B cell (primary cell): ENCODE measurements at regions not wholly inside any gene's neighbourhood (a gene's known extent, or its start where the extent isn't known, plus 50 kb on each side); places are given as distances from the start of the nearest gene placed in this dataset.

Experiments
- ATAC-seq: fragments of 200-7000 bp; cut with Tn5 transposase; one replicate; pipeline ENCODE4 v1.10.0; 2021; ENCODE audit warnings: low read depth, mild to moderate bottlenecking, moderate number of reproducible peaks, moderate library complexity
- CTCF ChIA-PET: fragments of 350-600 bp; sonication (Branson Sonifier 250); formaldehyde crosslinking; loops from one replicate; lab custom pipeline; 2021; ENCODE audit warnings: antibody characterized with exemption, inconsistent platforms; lab: Charles Lee
- POLR2A ChIA-PET: fragments of 350-600 bp; sonication (Branson Sonifier 250); formaldehyde crosslinking; loops from one replicate; lab custom pipeline; 2021; ENCODE audit warnings: antibody characterized with exemption; lab: Charles Lee
- DNase-seq: peaks from one replicate; pipeline ENCODE4 v3.0.0; 2013
- H2AFZ ChIP-seq: 2 replicates; pipeline ENCODE4 v1.6.1; 2012; ENCODE audit warnings: mild to moderate bottlenecking, low read depth, low read length; ENCODE audit not compliant: insufficient read depth, poor library complexity, severe bottlenecking
- H3K27ac ChIP-seq, 2 donors: 1 replicate in 1 of 2; 2 replicates in 1 of 2; pipeline ENCODE4 v1.5.1; 2012 to 2013; ENCODE audit warnings: low read length in 2 of 2, mild to moderate bottlenecking in 2 of 2, moderate library complexity in 1 of 2
- H3K27me3 ChIP-seq, 4 experiments: fragments of 200-600 bp in 1 of 4; sonication (generic) in 1 of 4; replicated peaks in 1 of 4; 1 replicate in 2 of 4; 2 replicates in 2 of 4; pipeline versions ENCODE4 v1.6.1 to v1.7.0; 2013 to 2016; ENCODE audit warnings: low read length in 3 of 4, mild to moderate bottlenecking in 2 of 4, mixed read lengths in 1 of 4, moderate library complexity in 1 of 4; ENCODE audit not compliant: insufficient read depth in 4 of 4, control insufficient read depth in 3 of 4; ENCODE audit errors: control extremely low read depth in 1 of 4
- H3K36me3 ChIP-seq, 2 experiments: replicated peaks in 1 of 2; 1 replicate in 1 of 2; 2 replicates in 1 of 2; pipeline versions ENCODE4 v1.6.1 to v1.7.1; 2013; ENCODE audit warnings: low read length in 1 of 2; ENCODE audit not compliant: insufficient read depth in 2 of 2, control insufficient read depth in 1 of 2; ENCODE audit errors: control extremely low read depth in 1 of 2, extremely low read depth in 1 of 2
- H3K4me1 ChIP-seq, 2 donors: fragments of 200-600 bp in 1 of 2; sonication (generic) in 1 of 2; 1 replicate in 1 of 2; 2 replicates in 1 of 2; pipeline versions ENCODE4 v1.5.1 to v1.6.1; 2013 to 2017; ENCODE audit warnings: low read length in 2 of 2; ENCODE audit not compliant: control insufficient read depth in 2 of 2, insufficient read depth in 2 of 2
- H3K4me2 ChIP-seq: replicated peaks from 2 replicates; pipeline ENCODE3; 2012; ENCODE audit warnings: mild to moderate bottlenecking, low read depth, low read length; ENCODE audit not compliant: poor library complexity, severe bottlenecking
- H3K4me3 ChIP-seq, 5 experiments: fragments of 200-600 bp in 1 of 5; sonication (generic) in 1 of 5; 1 replicate in 3 of 5; 2 replicates in 2 of 5; pipeline versions ENCODE4 v1.5.1 to v1.7.0; 2011 to 2016; ENCODE audit warnings: low read length in 4 of 5, mild to moderate bottlenecking in 4 of 5, low read depth in 2 of 5, control low read depth in 1 of 5, moderate library complexity in 1 of 5; ENCODE audit not compliant: insufficient read depth in 1 of 5; ENCODE audit errors: control extremely low read depth in 1 of 5, extremely low read depth in 1 of 5
- H3K79me2 ChIP-seq: fragments of 200-600 bp; sonication (generic); one replicate; pipeline ENCODE4 v1.6.0; 2016; ENCODE audit warnings: low read length; ENCODE audit not compliant: control insufficient read depth, insufficient read depth
- H3K9ac ChIP-seq: fragments of 200-600 bp; sonication (generic); 2 replicates; pipeline ENCODE4 v1.6.1; 2017; ENCODE audit warnings: mild to moderate bottlenecking, low read length, moderate library complexity
- H3K9me3 ChIP-seq, 3 donors: one replicate each; pipeline versions ENCODE4 v1.6.1 to v1.7.1; 2013; ENCODE audit warnings: low read length in 2 of 3; ENCODE audit not compliant: control insufficient read depth in 2 of 3, insufficient read depth in 1 of 3; ENCODE audit errors: control extremely low read depth in 1 of 3
- H4K20me1 ChIP-seq: 2 replicates; pipeline ENCODE4 v1.6.0; 2012; ENCODE audit warnings: mild to moderate bottlenecking, low read length; ENCODE audit not compliant: insufficient read depth, control insufficient read depth, poor library complexity, severe bottlenecking
- H3K27ac Mint-ChIP-seq: one replicate; pipeline ENCODE4 v1.8.0; 2021; ENCODE audit warnings: mixed read lengths
- H3K27me3 Mint-ChIP-seq: one replicate; pipeline ENCODE4 v1.8.0; 2021; ENCODE audit warnings: mixed read lengths
- H3K4me1 Mint-ChIP-seq: one replicate; pipeline ENCODE4 v1.8.0; 2021; ENCODE audit warnings: mixed read lengths
- H3K4me3 Mint-ChIP-seq: one replicate; pipeline ENCODE4 v1.8.0; 2021; ENCODE audit warnings: mixed read lengths
- H3K9me3 Mint-ChIP-seq: one replicate; pipeline ENCODE4 v1.8.0; 2022; ENCODE audit warnings: mixed read lengths; ENCODE audit not compliant: insufficient read depth
- CTCF ChIP-seq: fragments of 200-600 bp; IDR thresholded peaks from one replicate; pipeline ENCODE4 v1.8.0; 2022; ENCODE audit warnings: antibody characterized with exemption, mild to moderate bottlenecking
- EZH2 ChIP-seq: IDR thresholded peaks from 2 replicates; pipeline ENCODE4 v1.6.1; 2012; ENCODE audit warnings: borderline replicate concordance, low read depth, mild to moderate bottlenecking, moderate library complexity, low read length; ENCODE audit not compliant: insufficient read depth, poor library complexity, severe bottlenecking
- WGBS: methylation state at CpG from one replicate; pipeline ENCODE4 v1.1.5; 2013; ENCODE audit warnings: missing lambda C conversion rate; ENCODE audit not compliant: insufficient coverage; 5-methylcytosine and 5-hydroxymethylcytosine counted together
- intact Hi-C: fragments of 100-400 bp; cut with micrococcal nuclease; formaldehyde crosslinking; loops from one replicate; pipeline ENCODE4 v1.10.0; 2022

GRCh38 chr18:78113136-78113939 lies 863.7 kb downstream of the GALR1 start:
- Mint-ChIP-seq H3K4me1 (no peaks in the 10 kb centered on the region), H3K27me3 (no peaks in the 10 kb centered on the region), H3K27ac (no peak overlapping the region), H3K9me3 (no peaks in the 10 kb centered on the region), H3K4me3 (no peak overlapping the region)
- DNase-seq (no peak), ATAC-seq (no peak)
- Histone ChIP-seq H3K4me2 (no peak overlapping the region), H4K20me1 (no peaks in the 10 kb centered on the region), H3K4me3 (no peak overlapping the region), H3K27ac (no peak overlapping the region), H2AFZ (no peak overlapping the region), H3K36me3 (no peaks in the 10 kb centered on the region), H3K79me2 (no peaks in the 10 kb centered on the region), H3K27me3 (no peaks in the 10 kb centered on the region), H3K9ac (no peak overlapping the region), H3K9me3 (peaks cover 0 to 15% (median 0%) of the 10 kb centered on the region in 3 donors), H3K4me1 (no peaks in the 10 kb centered on the region)
- WGBS = 96% methylated on average over 17 of the region's 22 CpGs
- ChIA-PET POLR2A (no interaction called here), CTCF (no interaction called here)
- intact Hi-C loops = no loop called here
- no peak for TF ChIP-seq EZH2
- TF ChIP-seq CTCF = no peak

- peaks cover 0 to 15% (median 0%) of the 10 kb centered on the region in 3 donors for H3K9me3 ChIP-seq
- Mint-ChIP-seq H3K27ac (no peak overlapping the region), H3K27me3 (no peaks in the 10 kb centered on the region), H3K4me3 (no peak overlapping the region), H3K9me3 (no peaks in the 10 kb centered on the region), H3K4me1 (no peaks in the 10 kb centered on the region)
- TF ChIP-seq EZH2 (no peak), CTCF (no peak)
- H3K27me3 ChIP-seq = no peaks in the 10 kb centered on the region
- no peak overlapping the region for H3K27ac ChIP-seq
- H3K4me3 ChIP-seq = no peak overlapping the region
- no peaks in the 10 kb centered on the region for H3K4me1 ChIP-seq
- ATAC-seq (no peak), DNase-seq (no peak)
- WGBS = 80% methylated on average over 2 of the region's 7 CpGs
- no peaks in the 10 kb centered on the region for H3K36me3 ChIP-seq
- CTCF ChIA-PET = no interaction called here
- no peak overlapping the region for H3K4me2 ChIP-seq
- POLR2A ChIA-PET = no interaction called here
- no peak overlapping the region for H3K9ac ChIP-seq
- H3K79me2 ChIP-seq = no peaks in the 10 kb centered on the region
- H4K20me1 ChIP-seq = no peaks in the 10 kb centered on the region
- intact Hi-C loops = no loop called here
- H2AFZ ChIP-seq = no peak overlapping the region
Observed at GRCh38 chr18:78113940-78114251, 864.2 kb downstream of the GALR1 start.
